HepG2 (cell line): ENCODE measurements at regions not wholly inside any gene's neighbourhood (a gene's known extent, or its start where the extent isn't known, plus 50 kb on each side); places are given as distances from the start of the nearest gene placed in this dataset.

Experiments
- MIER2 ChIP-seq: IDR thresholded peaks from 2 replicates; pipeline ENCODE4 v1.6.1; 2016; ENCODE audit warnings: missing biosample characterization, missing genetic modification reagents
- MYNN ChIP-seq: sonication (generic); formaldehyde crosslinking; IDR thresholded peaks from 2 replicates; pipeline ENCODE4 v1.4.0; 2020; ENCODE audit warnings: mild to moderate bottlenecking, low read depth, missing genetic modification reagents
- NAIF1 ChIP-seq: sonication (generic); formaldehyde crosslinking; IDR thresholded peaks from 2 replicates; pipeline ENCODE4 v1.5.0; 2020; ENCODE audit warnings: mild to moderate bottlenecking, missing genetic modification reagents, borderline replicate concordance
- NR0B2 ChIP-seq: sonication (generic); formaldehyde crosslinking; IDR thresholded peaks from 2 replicates; pipeline ENCODE4 v1.4.0; 2020; ENCODE audit warnings: mild to moderate bottlenecking, missing genetic modification reagents
- PBX2 ChIP-seq: IDR thresholded peaks from 2 replicates; pipeline ENCODE4 v1.6.1; 2016; ENCODE audit warnings: control low read depth
- SIX4 ChIP-seq: sonication (generic); formaldehyde crosslinking; IDR thresholded peaks from 2 replicates; pipeline ENCODE4 v1.4.0; 2020; ENCODE audit warnings: missing genetic modification reagents
- ZHX2 ChIP-seq, 2 experiments: sonication (generic) in 1 of 2; formaldehyde crosslinking in 1 of 2; IDR thresholded peaks; 2 replicates each; pipeline versions ENCODE4 v1.6.1 to v1.9.0; 2014 to 2022; ENCODE audit warnings: antibody characterized with exemption in 1 of 2, borderline replicate concordance in 1 of 2, inconsistent platforms in 1 of 2, low read depth in 1 of 2, missing genetic modification reagents in 1 of 2
- ZNF451 ChIP-seq: sonication (generic); formaldehyde crosslinking; IDR thresholded peaks from 2 replicates; pipeline ENCODE4 v1.5.0; 2020; ENCODE audit warnings: mild to moderate bottlenecking, missing genetic modification reagents

- no peak for TF ChIP-seq PBX2
- no peak for TF ChIP-seq MYNN (CRISPR knock-in tag)
- no peak for TF ChIP-seq MIER2 (CRISPR knock-in tag)
- TF ChIP-seq SIX4 (CRISPR knock-in tag) = no peak
- no peak for TF ChIP-seq ZNF451 (CRISPR knock-in tag)
- TF ChIP-seq NAIF1 (CRISPR knock-in tag) = no peak
- TF ChIP-seq NR0B2 (CRISPR knock-in tag) = no peak
- TF ChIP-seq ZHX2 (IDR thresholded peaks at IDR 0.05; ENCODE audit: low read depth) = no peak
- no peak for TF ChIP-seq ZHX2 (CRISPR knock-in tag; IDR thresholded peaks at IDR 0.05; ENCODE audit: borderline replicate concordance)
These were observed 479.2 kb downstream of the LTN1 start (continued) for GRCh38 chr21:28513428-28513827.
